ENCODE measurements at regions not wholly inside any gene's neighbourhood (a gene's known extent, or its start where the extent isn't known, plus 50 kb on each side); places are given as distances from the start of the nearest gene placed in this dataset.

DNA sequence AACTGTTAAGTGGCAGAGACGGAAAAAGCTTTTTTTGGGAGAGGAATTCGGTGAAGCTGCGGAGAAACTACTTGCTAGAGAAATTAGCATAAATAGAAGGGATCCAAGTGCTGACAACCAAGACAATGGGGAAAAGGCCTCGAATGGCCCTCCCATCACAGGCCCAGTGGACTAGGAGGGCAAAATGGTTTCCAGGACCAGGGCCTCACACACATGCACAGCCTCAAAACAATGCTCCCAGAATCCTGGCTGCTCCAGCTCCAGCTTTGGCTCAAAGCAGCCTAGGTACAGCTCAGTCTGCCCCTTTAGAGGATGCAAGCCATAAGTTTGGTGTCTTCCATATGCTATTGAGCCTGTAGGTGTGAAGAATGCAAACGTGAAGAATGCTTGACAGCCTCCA is 388.2 kb downstream of the OTOL1 start:
- no peak for DNase-seq
- intact Hi-C loops (cut with DNase I) = no loop called here
- H3K27ac ChIP-seq = no peak overlapping the region
- TF ChIP-seq POLR2A (IDR thresholded peaks at IDR 0.05) = no peak
- TF ChIP-seq, protein P1, sequence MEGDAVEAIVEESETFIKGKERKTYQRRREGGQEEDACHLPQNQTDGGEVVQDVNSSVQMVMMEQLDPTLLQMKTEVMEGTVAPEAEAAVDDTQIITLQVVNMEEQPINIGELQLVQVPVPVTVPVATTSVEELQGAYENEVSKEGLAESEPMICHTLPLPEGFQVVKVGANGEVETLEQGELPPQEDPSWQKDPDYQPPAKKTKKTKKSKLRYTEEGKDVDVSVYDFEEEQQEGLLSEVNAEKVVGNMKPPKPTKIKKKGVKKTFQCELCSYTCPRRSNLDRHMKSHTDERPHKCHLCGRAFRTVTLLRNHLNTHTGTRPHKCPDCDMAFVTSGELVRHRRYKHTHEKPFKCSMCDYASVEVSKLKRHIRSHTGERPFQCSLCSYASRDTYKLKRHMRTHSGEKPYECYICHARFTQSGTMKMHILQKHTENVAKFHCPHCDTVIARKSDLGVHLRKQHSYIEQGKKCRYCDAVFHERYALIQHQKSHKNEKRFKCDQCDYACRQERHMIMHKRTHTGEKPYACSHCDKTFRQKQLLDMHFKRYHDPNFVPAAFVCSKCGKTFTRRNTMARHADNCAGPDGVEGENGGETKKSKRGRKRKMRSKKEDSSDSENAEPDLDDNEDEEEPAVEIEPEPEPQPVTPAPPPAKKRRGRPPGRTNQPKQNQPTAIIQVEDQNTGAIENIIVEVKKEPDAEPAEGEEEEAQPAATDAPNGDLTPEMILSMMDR (IDR thresholded peaks at IDR 0.05) = no peak
- H3K9me3 ChIP-seq = peaks cover 0 to 11% (median 0%) of the 10 kb centered on the region in 3 donors
- ATAC-seq = no peak
- H3K27me3 ChIP-seq = no peaks in the 10 kb centered on the region
- no peaks in the 10 kb centered on the region for H3K36me3 ChIP-seq (replicated peaks in 1 of 2; ENCODE audit: insufficient read depth in 1 of 2, low read depth in 2 of 2)
- WGBS, 2 donors = 54 to 70% methylated on average over 5 of the region's 5 CpGs
- H3K4me3 ChIP-seq = no peak overlapping the region
- no peaks in the 10 kb centered on the region for H3K4me1 ChIP-seq

GRCh38 chr3:161890147-161890625 is 393.6 kb downstream of the OTOL1 start:
- H3K36me3 ChIP-seq (replicated peaks in 1 of 2; ENCODE audit: insufficient read depth in 1 of 2, low read depth in 2 of 2) = no peaks in the 10 kb centered on the region
- ATAC-seq (no peak), DNase-seq (peak in 1 of 4 donors; percentile 3)
- H3K27me3 ChIP-seq = no peaks in the 10 kb centered on the region
- H3K4me3 ChIP-seq = no peak overlapping the region
- TF ChIP-seq, protein P1 (IDR thresholded peaks at IDR 0.05) = no peak
- TF ChIP-seq POLR2A (IDR thresholded peaks at IDR 0.05) = no peak
- 44 to 53% methylated on average over 2 of the region's 2 CpGs for WGBS, 2 donors
- H3K27ac ChIP-seq = no peak overlapping the region
- intact Hi-C loops (cut with DNase I) = no loop called here
- H3K9me3 ChIP-seq = peaks cover 0 to 3% (median 0%) of the 10 kb centered on the region in 3 donors
- no peaks in the 10 kb centered on the region for H3K4me1 ChIP-seq

DNA sequence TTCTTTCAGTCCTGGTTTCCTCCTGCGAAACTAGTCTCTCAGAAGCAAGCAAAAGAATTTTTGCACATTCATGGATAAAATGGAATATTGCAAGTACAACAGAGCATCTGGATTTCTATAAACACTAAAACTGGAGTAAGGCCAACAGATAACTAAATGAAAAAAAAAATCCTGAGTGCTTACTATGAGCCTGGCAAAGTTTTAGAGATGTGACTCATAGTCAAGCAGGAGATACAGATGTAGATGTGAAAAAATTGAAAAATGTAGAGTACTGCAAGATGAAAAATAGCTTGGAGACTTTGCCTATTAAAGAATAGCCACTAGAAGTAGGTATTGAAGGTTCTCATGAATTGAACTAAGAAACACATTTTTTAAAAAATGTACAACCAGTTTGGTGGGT is 397.4 kb downstream of the OTOL1 start:
- TF ChIP-seq POLR2A (IDR thresholded peaks at IDR 0.05) = no peak
- TF ChIP-seq, protein P1 (IDR thresholded peaks at IDR 0.05) = no peak
- Histone ChIP-seq H3K4me1 (no peaks in the 10 kb centered on the region), H3K27me3 (no peaks in the 10 kb centered on the region), H3K4me3 (no peak overlapping the region), H3K9me3 (no peaks in the 10 kb centered on the region), H3K27ac (no peak overlapping the region), H3K36me3 (replicated peaks in 1 of 2; ENCODE audit: insufficient read depth in 1 of 2, low read depth in 2 of 2) (no peaks in the 10 kb centered on the region)
- intact Hi-C loops (cut with DNase I) = no loop called here
- ATAC-seq = no peak
- no peak for DNase-seq
- 55 to 79% methylated on average over 1 of the region's 1 CpG for WGBS, 2 donors

DNA sequence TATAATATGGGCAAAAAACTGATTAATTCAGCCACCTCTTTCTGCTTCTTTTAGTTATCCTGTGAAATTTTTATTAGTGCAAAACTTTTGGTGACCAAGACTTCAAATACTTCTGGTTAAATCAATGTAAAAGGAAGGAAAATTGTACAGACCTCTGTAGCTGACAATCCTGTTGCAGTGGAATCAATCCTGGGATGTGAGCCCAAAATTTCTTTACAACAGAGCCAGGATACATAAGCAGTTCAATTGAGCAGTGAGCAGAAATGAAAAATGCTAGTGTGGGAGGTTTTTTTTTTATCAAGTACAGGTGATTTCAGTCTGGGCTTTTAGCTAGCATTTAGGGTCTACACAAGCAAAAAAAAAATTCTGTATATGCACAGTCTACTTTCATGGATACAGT is 398.0 kb downstream of the OTOL1 start:
- no peaks in the 10 kb centered on the region for H3K4me1 ChIP-seq
- intact Hi-C loops (cut with DNase I) = no loop called here
- H3K27ac ChIP-seq = no peak overlapping the region
- TF ChIP-seq, protein P1 (IDR thresholded peaks at IDR 0.05) = no peak
- no peak for TF ChIP-seq POLR2A (IDR thresholded peaks at IDR 0.05)
- ATAC-seq (no peak), DNase-seq (no peak)
- no peaks in the 10 kb centered on the region for H3K36me3 ChIP-seq (replicated peaks in 1 of 2; ENCODE audit: insufficient read depth in 1 of 2, low read depth in 2 of 2)
- H3K9me3 ChIP-seq = no peaks in the 10 kb centered on the region
- H3K4me3 ChIP-seq = no peak overlapping the region
- no peaks in the 10 kb centered on the region for H3K27me3 ChIP-seq

DNA sequence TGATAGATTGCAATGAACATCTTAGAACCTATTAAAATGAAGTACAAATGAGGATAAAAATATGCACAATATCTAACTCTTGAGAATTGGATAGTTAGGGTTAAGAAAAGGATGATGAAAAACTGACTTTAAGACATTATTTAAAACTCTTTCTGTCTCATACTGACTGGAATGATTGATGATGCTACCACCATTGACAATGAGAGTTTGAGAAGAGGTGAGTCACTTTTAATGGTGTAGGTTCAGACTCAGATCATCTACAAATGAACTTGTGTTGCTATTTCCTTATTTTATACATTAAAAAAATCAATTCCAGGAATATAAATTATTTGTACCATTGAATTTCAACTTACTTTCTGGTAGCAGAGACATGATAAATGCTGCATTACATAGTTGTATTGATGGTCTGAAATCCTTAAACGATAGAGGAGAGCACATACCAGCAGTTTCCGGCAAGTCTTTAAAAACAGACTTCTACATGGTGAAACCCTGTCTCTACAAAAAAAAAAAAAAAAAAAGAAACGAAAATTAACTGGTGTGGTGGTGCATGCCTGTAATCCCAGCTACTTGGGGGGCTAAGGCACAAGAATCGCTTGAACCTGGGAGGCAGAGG is 409.0 kb downstream of the OTOL1 start:
- Histone ChIP-seq H3K4me1 (no peaks in the 10 kb centered on the region), H3K4me3 (no peak overlapping the region), H3K27me3 (no peaks in the 10 kb centered on the region), H3K9me3 (no peaks in the 10 kb centered on the region), H3K27ac (no peak overlapping the region), H3K36me3 (replicated peaks in 1 of 2; ENCODE audit: insufficient read depth in 1 of 2, low read depth in 2 of 2) (no peaks in the 10 kb centered on the region)
- DNase-seq = no peak
- ATAC-seq = no peak
- 68 to 70% methylated on average over 4 of the region's 4 CpGs for WGBS, 2 donors
- intact Hi-C loops (cut with DNase I) = no loop called here
- TF ChIP-seq, protein P1 (IDR thresholded peaks at IDR 0.05) = no peak
- no peak for TF ChIP-seq POLR2A (IDR thresholded peaks at IDR 0.05)

All from body of pancreas (tissue), 4 donors.